A549 (cell line): ENCODE measurements at regions not wholly inside any gene's neighbourhood (a gene's known extent, or its start where the extent isn't known, plus 50 kb on each side); places are given as distances from the start of the nearest gene placed in this dataset.

ENCODE experiments used
- ATAC-seq, 2 experiments: fragments of 200-7000 bp in 1 of 2; fragments of >200 bp in 1 of 2; cut with Nextera tagmentation in 1 of 2; cut with Tn5 transposase in 1 of 2; 3 replicates each; pipeline versions ENCODE4 v1.8.0 to v1.9.1; 2018 to 2020; ENCODE audit warnings: mild to moderate bottlenecking in 1 of 2, moderate library complexity in 1 of 2
- CTCF ChIA-PET: fragments of 300-600 bp; sonication (Branson Sonifier 250); formaldehyde crosslinking; extraction: SDS; loops from one replicate; lab custom pipeline; 2021; ENCODE audit warnings: antibody characterized with exemption, inconsistent platforms; lab: Yijun Ruan, JAX
- POLR2A ChIA-PET: fragments of 350-600 bp; formaldehyde crosslinking; extraction: SDS; loops from one replicate; lab custom pipeline; 2021; ENCODE audit warnings: antibody characterized with exemption, inconsistent platforms; lab: Yijun Ruan, JAX
- DNase-seq, 2 experiments: peaks; one replicate each; pipeline versions ENCODE4 v3.0.0 to v3.0.0-alpha.2; 2011 to 2016; ENCODE audit warnings: low read depth in 1 of 2, low spot score in 1 of 2
- FAIRE-seq: peaks from 2 replicates; lab custom pipeline; 2011; peaks lifted over from hg19 to GRCh38; lab: Jason Lieb, UNC
- H3K27ac ChIP-seq, 2 experiments: fragments of >200 bp; sonication (Bioruptor Twin); formaldehyde crosslinking; 3 replicates each; pipeline ENCODE4 v1.5.1; 2016 to 2017
- H3K4me1 ChIP-seq: fragments of >200 bp; sonication (Bioruptor Twin); formaldehyde crosslinking; 3 replicates; pipeline ENCODE4 v1.6.1; 2016
- H3K4me2 ChIP-seq: fragments of >200 bp; sonication (Bioruptor Twin); formaldehyde crosslinking; 3 replicates; pipeline ENCODE4 v1.6.1; 2016
- H3K4me3 ChIP-seq: fragments of >200 bp; sonication (Bioruptor Twin); formaldehyde crosslinking; 3 replicates; pipeline ENCODE4 v1.5.1; 2016
- H3K9me3 ChIP-seq: fragments of >200 bp; sonication (Bioruptor Twin); formaldehyde crosslinking; 3 replicates; pipeline ENCODE4 v1.6.1; 2016
- BHLHE40 ChIP-seq: IDR thresholded peaks from 2 replicates; pipeline ENCODE4 v1.6.1; 2012; ENCODE audit warnings: low read depth, low read length, inconsistent platforms
- CBX2 ChIP-seq: fragments of 200-600 bp; sonication (generic); IDR thresholded peaks from 2 replicates; pipeline ENCODE4 v1.6.1; 2016; ENCODE audit warnings: low read depth, mild to moderate bottlenecking, borderline replicate concordance
- CEBPB ChIP-seq, 2 experiments: fragments of >200 bp in 1 of 2; sonication (Bioruptor Twin) in 1 of 2; formaldehyde crosslinking in 1 of 2; IDR thresholded peaks; 2 replicates each; pipeline ENCODE4 v1.6.1; 2012 to 2016
- CHD4 ChIP-seq: fragments of 200-600 bp; sonication (generic); IDR thresholded peaks from 2 replicates; pipeline ENCODE4 v1.6.1; 2016; ENCODE audit warnings: antibody characterized with exemption, mild to moderate bottlenecking, borderline replicate concordance
- E2F6 ChIP-seq: IDR thresholded peaks from 2 replicates; pipeline ENCODE4 v1.6.1; 2012; ENCODE audit warnings: low read depth, borderline replicate concordance
- EHF ChIP-seq: fragments of 250-450 bp; sonication (Bioruptor Pico); IDR thresholded peaks from 2 replicates; pipeline ENCODE4 v1.5.0; 2020; ENCODE audit warnings: mild to moderate bottlenecking
- EHMT2 ChIP-seq: fragments of 200-600 bp; sonication (generic); IDR thresholded peaks from 2 replicates; pipeline ENCODE4 v1.6.1; 2016; ENCODE audit warnings: antibody characterized with exemption, low read depth, mild to moderate bottlenecking, moderate library complexity
- EP300 ChIP-seq, 2 experiments: fragments of >200 bp; sonication (Bioruptor Twin); formaldehyde crosslinking; IDR thresholded peaks; 2 replicates in 1 of 2; 3 replicates in 1 of 2; pipeline ENCODE4 v1.6.1; 2016 to 2017
- FOXS1 ChIP-seq: fragments of 250-450 bp; sonication (Bioruptor Pico); IDR thresholded peaks from 2 replicates; pipeline ENCODE4 v1.5.0; 2020; ENCODE audit warnings: mild to moderate bottlenecking, moderate library complexity
- HOXB5 ChIP-seq: fragments of 250-450 bp; sonication (Bioruptor Pico); IDR thresholded peaks from 2 replicates; pipeline ENCODE4 v1.5.0; 2020; ENCODE audit warnings: mild to moderate bottlenecking, moderate library complexity
- KDM1A ChIP-seq: fragments of 200-600 bp; sonication (generic); IDR thresholded peaks from 2 replicates; pipeline ENCODE4 v1.6.1; 2016; ENCODE audit warnings: low read depth, mild to moderate bottlenecking
- MAFK ChIP-seq: fragments of 450-650 bp; IDR thresholded peaks from 2 replicates; pipeline ENCODE4 v1.6.1; 2014; ENCODE audit not compliant: partially characterized antibody
- MAZ ChIP-seq: fragments of 150-350 bp; IDR thresholded peaks from 2 replicates; pipeline ENCODE4 v1.6.1; 2014; ENCODE audit warnings: antibody characterized with exemption, low read depth, low read length, borderline replicate concordance
- MYC ChIP-seq: IDR thresholded peaks from 2 replicates; pipeline ENCODE4 v1.6.1; 2012; ENCODE audit warnings: mild to moderate bottlenecking, inconsistent platforms, low read length, improper control_type of control experiment, borderline replicate concordance
- NFE2L2 ChIP-seq: fragments of 150-350 bp; conservative IDR thresholded peaks from 2 replicates; pipeline ENCODE4 v1.6.1; 2014; ENCODE audit warnings: low read length
- NR3C1 ChIP-seq: fragments of >200 bp; sonication (Bioruptor Twin); formaldehyde crosslinking; IDR thresholded peaks from 3 replicates; pipeline ENCODE4 v1.6.1; 2017
- RCOR1 ChIP-seq: fragments of 150-350 bp; IDR thresholded peaks from 2 replicates; pipeline ENCODE4 v1.6.1; 2014; ENCODE audit warnings: antibody characterized with exemption, low read length, low read depth
- RFX5 ChIP-seq: fragments of 450-650 bp; IDR thresholded peaks from 2 replicates; pipeline ENCODE4 v1.7.1; 2014; ENCODE audit warnings: antibody characterized with exemption, mild to moderate bottlenecking, moderate library complexity
- RNF2 ChIP-seq: fragments of 200-600 bp; sonication (generic); IDR thresholded peaks from 2 replicates; pipeline ENCODE4 v1.6.1; 2016; ENCODE audit warnings: low read depth, mild to moderate bottlenecking, antibody characterized with exemption, moderate library complexity, borderline replicate concordance
- SMC3 ChIP-seq: fragments of >200 bp; sonication (Bioruptor Twin); formaldehyde crosslinking; IDR thresholded peaks from 3 replicates; pipeline ENCODE4 v1.6.1; 2018; ENCODE audit warnings: inconsistent platforms
- TFCP2L1 ChIP-seq: fragments of 250-450 bp; sonication (Bioruptor Pico); IDR thresholded peaks from 2 replicates; pipeline ENCODE4 v1.5.0; 2021; ENCODE audit warnings: mild to moderate bottlenecking
- USF2 ChIP-seq: fragments of 450-650 bp; IDR thresholded peaks from 2 replicates; pipeline ENCODE4 v1.6.1; 2014; ENCODE audit warnings: antibody characterized with exemption
- WGBS: methylation state at CpG from one replicate; pipeline ENCODE4 v1.1.6; 2017; ENCODE audit errors: missing lambda C conversion rate; 5-methylcytosine and 5-hydroxymethylcytosine counted together
- TF ChIP-seq, protein P1 (sequence below): IDR thresholded peaks from 2 replicates; pipeline ENCODE4 v1.6.1; 2012
- TF ChIP-seq, protein P2 (sequence below): IDR thresholded peaks from 2 replicates; pipeline ENCODE4 v1.6.1; 2012
- TF ChIP-seq, protein P3 (sequence below): fragments of 200-600 bp; sonication (generic); IDR thresholded peaks from 2 replicates; pipeline ENCODE4 v1.6.1; 2016; ENCODE audit warnings: antibody characterized with exemption, mild to moderate bottlenecking, moderate library complexity
- TF ChIP-seq, protein P4 (sequence below): fragments of >200 bp; sonication (Bioruptor Twin); formaldehyde crosslinking; IDR thresholded peaks from 3 replicates; pipeline ENCODE4 v1.5.1; 2016
- TF ChIP-seq, protein P5 (sequence below): fragments of 250-450 bp; sonication (Bioruptor Pico); IDR thresholded peaks from 2 replicates; pipeline ENCODE4 v1.5.0; 2020; ENCODE audit warnings: low read depth, mild to moderate bottlenecking, moderate library complexity
- TF ChIP-seq, protein P6 (sequence below): fragments of 250-450 bp; sonication (Bioruptor Pico); IDR thresholded peaks from 2 replicates; pipeline ENCODE4 v1.5.0; 2021; ENCODE audit warnings: mild to moderate bottlenecking, moderate library complexity, borderline replicate concordance

DNA sequence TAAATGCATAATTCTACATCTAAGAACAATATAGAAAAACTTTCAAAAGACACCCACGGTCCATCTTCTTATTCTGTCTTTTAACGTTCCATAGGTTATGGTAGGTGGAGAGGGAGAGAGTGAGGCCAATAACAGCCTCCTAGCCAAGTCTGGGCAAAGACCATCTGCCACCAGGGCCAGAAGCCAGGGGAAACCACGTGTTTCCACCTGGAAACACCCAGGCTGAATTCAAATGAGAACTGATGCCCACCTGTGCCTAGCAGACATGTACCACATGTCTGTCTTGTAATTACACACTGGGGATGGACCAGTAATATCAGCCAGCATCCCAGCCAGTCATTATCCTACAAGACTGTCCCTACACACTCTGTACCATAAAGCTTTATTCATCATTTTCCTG is 1573.1 kb downstream of the EFNB2 start:
- FAIRE-seq (no peak), ATAC-seq (no peak), DNase-seq (no peak)
- CTCF ChIA-PET, result no interaction called here
- Histone ChIP-seq H3K4me1 (no peaks in the 10 kb centered on the region), H3K9me3 (no peaks in the 10 kb centered on the region), H3K4me2 (no peak overlapping the region), H3K27ac (no peak overlapping the region), H3K4me3 (no peak overlapping the region)
- 4% methylated on average over 3 of the region's 3 CpGs for WGBS
- POLR2A ChIA-PET, result no interaction called here
- TF ChIP-seq RCOR1, result no peak
- no peak for TF ChIP-seq MAFK
- no peak for TF ChIP-seq SMC3
- no peak for TF ChIP-seq CBX2
- no peak for TF ChIP-seq MAZ
- no peak for TF ChIP-seq HOXB5 (CRISPR knock-in tag)
- TF ChIP-seq, protein P1, sequence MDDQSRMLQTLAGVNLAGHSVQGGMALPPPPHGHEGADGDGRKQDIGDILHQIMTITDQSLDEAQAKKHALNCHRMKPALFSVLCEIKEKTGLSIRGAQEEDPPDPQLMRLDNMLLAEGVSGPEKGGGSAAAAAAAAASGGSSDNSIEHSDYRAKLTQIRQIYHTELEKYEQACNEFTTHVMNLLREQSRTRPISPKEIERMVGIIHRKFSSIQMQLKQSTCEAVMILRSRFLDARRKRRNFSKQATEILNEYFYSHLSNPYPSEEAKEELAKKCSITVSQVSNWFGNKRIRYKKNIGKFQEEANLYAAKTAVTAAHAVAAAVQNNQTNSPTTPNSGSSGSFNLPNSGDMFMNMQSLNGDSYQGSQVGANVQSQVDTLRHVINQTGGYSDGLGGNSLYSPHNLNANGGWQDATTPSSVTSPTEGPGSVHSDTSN, result no peak
- TF ChIP-seq FOXS1 (CRISPR knock-in tag), result no peak
- no peak for TF ChIP-seq RFX5
- TF ChIP-seq, protein P2, sequence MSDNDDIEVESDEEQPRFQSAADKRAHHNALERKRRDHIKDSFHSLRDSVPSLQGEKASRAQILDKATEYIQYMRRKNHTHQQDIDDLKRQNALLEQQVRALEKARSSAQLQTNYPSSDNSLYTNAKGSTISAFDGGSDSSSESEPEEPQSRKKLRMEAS, result no peak
- TF ChIP-seq, protein P3, sequence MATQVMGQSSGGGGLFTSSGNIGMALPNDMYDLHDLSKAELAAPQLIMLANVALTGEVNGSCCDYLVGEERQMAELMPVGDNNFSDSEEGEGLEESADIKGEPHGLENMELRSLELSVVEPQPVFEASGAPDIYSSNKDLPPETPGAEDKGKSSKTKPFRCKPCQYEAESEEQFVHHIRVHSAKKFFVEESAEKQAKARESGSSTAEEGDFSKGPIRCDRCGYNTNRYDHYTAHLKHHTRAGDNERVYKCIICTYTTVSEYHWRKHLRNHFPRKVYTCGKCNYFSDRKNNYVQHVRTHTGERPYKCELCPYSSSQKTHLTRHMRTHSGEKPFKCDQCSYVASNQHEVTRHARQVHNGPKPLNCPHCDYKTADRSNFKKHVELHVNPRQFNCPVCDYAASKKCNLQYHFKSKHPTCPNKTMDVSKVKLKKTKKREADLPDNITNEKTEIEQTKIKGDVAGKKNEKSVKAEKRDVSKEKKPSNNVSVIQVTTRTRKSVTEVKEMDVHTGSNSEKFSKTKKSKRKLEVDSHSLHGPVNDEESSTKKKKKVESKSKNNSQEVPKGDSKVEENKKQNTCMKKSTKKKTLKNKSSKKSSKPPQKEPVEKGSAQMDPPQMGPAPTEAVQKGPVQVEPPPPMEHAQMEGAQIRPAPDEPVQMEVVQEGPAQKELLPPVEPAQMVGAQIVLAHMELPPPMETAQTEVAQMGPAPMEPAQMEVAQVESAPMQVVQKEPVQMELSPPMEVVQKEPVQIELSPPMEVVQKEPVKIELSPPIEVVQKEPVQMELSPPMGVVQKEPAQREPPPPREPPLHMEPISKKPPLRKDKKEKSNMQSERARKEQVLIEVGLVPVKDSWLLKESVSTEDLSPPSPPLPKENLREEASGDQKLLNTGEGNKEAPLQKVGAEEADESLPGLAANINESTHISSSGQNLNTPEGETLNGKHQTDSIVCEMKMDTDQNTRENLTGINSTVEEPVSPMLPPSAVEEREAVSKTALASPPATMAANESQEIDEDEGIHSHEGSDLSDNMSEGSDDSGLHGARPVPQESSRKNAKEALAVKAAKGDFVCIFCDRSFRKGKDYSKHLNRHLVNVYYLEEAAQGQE, result no peak
- TF ChIP-seq TFCP2L1 (CRISPR knock-in tag), result no peak
- no peak for TF ChIP-seq CHD4
- TF ChIP-seq, protein P4, sequence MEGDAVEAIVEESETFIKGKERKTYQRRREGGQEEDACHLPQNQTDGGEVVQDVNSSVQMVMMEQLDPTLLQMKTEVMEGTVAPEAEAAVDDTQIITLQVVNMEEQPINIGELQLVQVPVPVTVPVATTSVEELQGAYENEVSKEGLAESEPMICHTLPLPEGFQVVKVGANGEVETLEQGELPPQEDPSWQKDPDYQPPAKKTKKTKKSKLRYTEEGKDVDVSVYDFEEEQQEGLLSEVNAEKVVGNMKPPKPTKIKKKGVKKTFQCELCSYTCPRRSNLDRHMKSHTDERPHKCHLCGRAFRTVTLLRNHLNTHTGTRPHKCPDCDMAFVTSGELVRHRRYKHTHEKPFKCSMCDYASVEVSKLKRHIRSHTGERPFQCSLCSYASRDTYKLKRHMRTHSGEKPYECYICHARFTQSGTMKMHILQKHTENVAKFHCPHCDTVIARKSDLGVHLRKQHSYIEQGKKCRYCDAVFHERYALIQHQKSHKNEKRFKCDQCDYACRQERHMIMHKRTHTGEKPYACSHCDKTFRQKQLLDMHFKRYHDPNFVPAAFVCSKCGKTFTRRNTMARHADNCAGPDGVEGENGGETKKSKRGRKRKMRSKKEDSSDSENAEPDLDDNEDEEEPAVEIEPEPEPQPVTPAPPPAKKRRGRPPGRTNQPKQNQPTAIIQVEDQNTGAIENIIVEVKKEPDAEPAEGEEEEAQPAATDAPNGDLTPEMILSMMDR, result no peak
- no peak for TF ChIP-seq MYC
- no peak for TF ChIP-seq RNF2
- TF ChIP-seq EHF (CRISPR knock-in tag), result no peak

DNA sequence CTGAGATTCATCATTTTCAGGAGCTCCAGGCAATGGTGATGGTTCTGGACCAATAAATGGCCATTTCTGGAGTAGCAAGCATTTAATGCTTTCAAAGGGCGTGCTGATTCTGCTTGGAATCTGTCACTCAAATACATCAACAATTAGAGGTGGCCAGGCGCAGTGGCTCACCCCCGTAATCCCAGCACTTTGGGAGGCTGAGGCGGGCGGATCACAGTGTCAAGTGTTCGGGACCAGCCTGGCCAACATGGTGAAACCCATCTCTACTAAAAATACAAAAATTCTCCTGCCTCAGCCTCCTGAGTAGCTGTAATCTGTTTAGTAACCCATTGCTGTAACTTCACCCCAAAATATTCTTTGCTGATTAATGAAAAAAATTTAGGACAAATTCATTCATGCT is 1574.2 kb downstream of the EFNB2 start:
- FAIRE-seq (no peak), DNase-seq (no peak), ATAC-seq (no peak)
- Histone ChIP-seq H3K27ac (no peak overlapping the region), H3K4me3 (no peak overlapping the region), H3K4me2 (no peak overlapping the region), H3K4me1 (no peaks in the 10 kb centered on the region), H3K9me3 (no peaks in the 10 kb centered on the region)
- WGBS, result 19% methylated on average over 6 of the region's 6 CpGs
- POLR2A ChIA-PET, result no interaction called here
- CTCF ChIA-PET, result no interaction called here
- TF ChIP-seq USF2 (no peak), NR3C1 (no peak), KDM1A (no peak), NFE2L2 (no peak), CBX2 (no peak), E2F6 (no peak), EP300 (IDR thresholded peaks at IDR 0.05) (no peak), BHLHE40 (no peak), CEBPB (IDR thresholded peaks at IDR 0.05) (no peak), TFCP2L1 (CRISPR knock-in tag) (no peak), RNF2 (no peak), MAZ (no peak), EHMT2 (no peak)
- TF ChIP-seq, protein P5, sequence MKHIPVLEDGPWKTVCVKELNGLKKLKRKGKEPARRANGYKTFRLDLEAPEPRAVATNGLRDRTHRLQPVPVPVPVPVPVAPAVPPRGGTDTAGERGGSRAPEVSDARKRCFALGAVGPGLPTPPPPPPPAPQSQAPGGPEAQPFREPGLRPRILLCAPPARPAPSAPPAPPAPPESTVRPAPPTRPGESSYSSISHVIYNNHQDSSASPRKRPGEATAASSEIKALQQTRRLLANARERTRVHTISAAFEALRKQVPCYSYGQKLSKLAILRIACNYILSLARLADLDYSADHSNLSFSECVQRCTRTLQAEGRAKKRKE, result no peak
- TF ChIP-seq, protein P6, sequence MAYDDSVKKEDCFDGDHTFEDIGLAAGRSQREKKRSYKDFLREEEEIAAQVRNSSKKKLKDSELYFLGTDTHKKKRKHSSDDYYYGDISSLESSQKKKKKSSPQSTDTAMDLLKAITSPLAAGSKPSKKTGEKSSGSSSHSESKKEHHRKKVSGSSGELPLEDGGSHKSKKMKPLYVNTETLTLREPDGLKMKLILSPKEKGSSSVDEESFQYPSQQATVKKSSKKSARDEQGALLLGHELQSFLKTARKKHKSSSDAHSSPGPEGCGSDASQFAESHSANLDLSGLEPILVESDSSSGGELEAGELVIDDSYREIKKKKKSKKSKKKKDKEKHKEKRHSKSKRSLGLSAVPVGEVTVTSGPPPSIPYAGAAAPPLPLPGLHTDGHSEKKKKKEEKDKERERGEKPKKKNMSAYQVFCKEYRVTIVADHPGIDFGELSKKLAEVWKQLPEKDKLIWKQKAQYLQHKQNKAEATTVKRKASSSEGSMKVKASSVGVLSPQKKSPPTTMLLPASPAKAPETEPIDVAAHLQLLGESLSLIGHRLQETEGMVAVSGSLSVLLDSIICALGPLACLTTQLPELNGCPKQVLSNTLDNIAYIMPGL (CRISPR knock-in tag), result no peak
